Astrocyte (in vitro differentiated cells and primary cell): ENCODE measurements at regions not wholly inside any gene's neighbourhood (a gene's known extent, or its start where the extent isn't known, plus 50 kb on each side); places are given as distances from the start of the nearest gene placed in this dataset.

Experiments
- DNase-seq: peaks from one replicate; pipeline ENCODE4 v3.0.0-alpha.2; 2010; ENCODE audit warnings: low read depth
- FAIRE-seq: peaks from 2 replicates; lab custom pipeline; 2011; peaks lifted over from hg19 to GRCh38; lab: Jason Lieb, UNC
- H2AFZ ChIP-seq: 2 replicates; pipeline ENCODE4 v1.6.0; 2012; ENCODE audit warnings: low read depth, low read length, inconsistent platforms
- H3K27ac ChIP-seq: 2 replicates; pipeline ENCODE4 v1.5.1; 2011; ENCODE audit warnings: low read depth, low read length, inconsistent platforms
- H3K27me3 ChIP-seq: 2 replicates; pipeline ENCODE4 v1.6.0; 2011; ENCODE audit warnings: low read length, inconsistent platforms; ENCODE audit not compliant: insufficient read depth
- H3K36me3 ChIP-seq: 2 replicates; pipeline ENCODE4 v1.5.1; 2011; ENCODE audit warnings: low read length, inconsistent platforms; ENCODE audit not compliant: insufficient read depth
- H3K4me1 ChIP-seq: 2 replicates; pipeline ENCODE4 v1.5.1; 2011; ENCODE audit warnings: low read length, inconsistent platforms; ENCODE audit not compliant: insufficient read depth
- H3K4me2 ChIP-seq: 2 replicates; pipeline ENCODE4 v1.6.0; 2012; ENCODE audit warnings: low read length, inconsistent platforms
- H3K4me3 ChIP-seq: 2 replicates; pipeline ENCODE4 v1.5.1; 2011; ENCODE audit warnings: low read depth, mild to moderate bottlenecking, low read length, inconsistent platforms; ENCODE audit not compliant: insufficient read depth
- H3K79me2 ChIP-seq: 2 replicates; pipeline ENCODE4 v1.6.0; 2012; ENCODE audit warnings: mild to moderate bottlenecking, low read length, inconsistent platforms; ENCODE audit not compliant: insufficient read depth
- H3K9ac ChIP-seq: 2 replicates; pipeline ENCODE4 v1.6.0; 2012; ENCODE audit warnings: mild to moderate bottlenecking, low read length, inconsistent platforms
- H3K9me3 ChIP-seq: 2 replicates; pipeline ENCODE4 v1.5.1; 2012; ENCODE audit warnings: low read depth, mild to moderate bottlenecking, low read length, inconsistent platforms; ENCODE audit not compliant: insufficient read depth
- H4K20me1 ChIP-seq: 2 replicates; pipeline ENCODE4 v1.6.0; 2012; ENCODE audit warnings: low read length, inconsistent platforms; ENCODE audit not compliant: insufficient read depth
- H3K27ac Mint-ChIP-seq: one replicate; pipeline ENCODE4 v1.8.0; 2021; ENCODE audit warnings: mild to moderate bottlenecking, mixed read lengths; ENCODE audit not compliant: unreplicated experiment
- H3K27me3 Mint-ChIP-seq: one replicate; pipeline ENCODE4 v1.8.0; 2021; ENCODE audit warnings: low read depth, mixed read lengths; ENCODE audit not compliant: unreplicated experiment
- H3K36me3 Mint-ChIP-seq: one replicate; pipeline ENCODE4 v1.8.0; 2021; ENCODE audit warnings: low read depth, mixed read lengths; ENCODE audit not compliant: unreplicated experiment
- H3K4me1 Mint-ChIP-seq: one replicate; pipeline ENCODE4 v1.8.0; 2021; ENCODE audit warnings: low read depth, mixed read lengths; ENCODE audit not compliant: unreplicated experiment
- H3K4me3 Mint-ChIP-seq: one replicate; pipeline ENCODE4 v1.8.0; 2021; ENCODE audit warnings: mild to moderate bottlenecking, moderate library complexity, mixed read lengths; ENCODE audit not compliant: unreplicated experiment
- H3K9me3 Mint-ChIP-seq: one replicate; pipeline ENCODE4 v1.8.0; 2021; ENCODE audit warnings: mild to moderate bottlenecking, mixed read lengths; ENCODE audit not compliant: unreplicated experiment
- CTCF ChIP-seq: IDR thresholded peaks from 2 replicates; pipeline ENCODE4 v1.5.1; 2011; ENCODE audit warnings: low read depth, mild to moderate bottlenecking, inconsistent platforms, low read length, moderate library complexity; ENCODE audit not compliant: insufficient read depth
- EZH2 ChIP-seq: IDR thresholded peaks from 2 replicates; pipeline ENCODE4 v1.6.1; 2012; ENCODE audit warnings: mild to moderate bottlenecking, low read length, inconsistent platforms; ENCODE audit not compliant: insufficient read depth

DNA sequence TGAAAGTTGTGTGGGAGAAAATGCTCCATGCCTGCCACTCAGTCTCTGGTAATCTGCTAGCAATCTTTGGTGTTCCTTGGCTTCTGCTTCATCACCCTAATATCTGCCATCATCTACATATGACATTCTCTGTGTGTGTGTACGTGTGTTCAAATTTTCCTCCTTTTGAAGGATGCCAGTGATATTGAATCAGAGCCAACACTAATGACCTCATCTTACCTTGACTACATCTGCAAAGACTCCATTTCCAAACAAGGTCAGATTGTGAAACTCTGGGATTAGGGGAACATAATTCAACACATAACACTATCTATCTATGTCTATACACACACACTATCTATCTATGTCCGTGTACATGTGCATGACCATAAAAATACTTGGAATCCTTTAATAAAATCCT is 81.4 kb upstream of the IRS2 start:
- no peaks in the 10 kb centered on the region for H3K27me3 ChIP-seq
- H3K36me3 ChIP-seq: no peaks in the 10 kb centered on the region
- Mint-ChIP-seq H3K36me3 (no peaks in the 10 kb centered on the region), H3K27ac (peak overlapping the region; percentile 0), H3K9me3 (no peaks in the 10 kb centered on the region), H3K27me3 (peaks cover 2% of the 10 kb centered on the region), H3K4me3 (no peak overlapping the region), H3K4me1 (peaks cover 29% of the 10 kb centered on the region)
- TF ChIP-seq EZH2 (no peak), CTCF (no peak)
- no peak overlapping the region for H3K9ac ChIP-seq
- no peak overlapping the region for H2AFZ ChIP-seq
- no peak overlapping the region for H3K4me3 ChIP-seq
- no peaks in the 10 kb centered on the region for H4K20me1 ChIP-seq
- H3K79me2 ChIP-seq: no peaks in the 10 kb centered on the region
- H3K27ac ChIP-seq: no peak overlapping the region
- H3K9me3 ChIP-seq: no peaks in the 10 kb centered on the region
- no peak overlapping the region for H3K4me2 ChIP-seq
- DNase-seq: no peak
- peaks cover 5% of the 10 kb centered on the region for H3K4me1 ChIP-seq
- FAIRE-seq: no peak

DNA sequence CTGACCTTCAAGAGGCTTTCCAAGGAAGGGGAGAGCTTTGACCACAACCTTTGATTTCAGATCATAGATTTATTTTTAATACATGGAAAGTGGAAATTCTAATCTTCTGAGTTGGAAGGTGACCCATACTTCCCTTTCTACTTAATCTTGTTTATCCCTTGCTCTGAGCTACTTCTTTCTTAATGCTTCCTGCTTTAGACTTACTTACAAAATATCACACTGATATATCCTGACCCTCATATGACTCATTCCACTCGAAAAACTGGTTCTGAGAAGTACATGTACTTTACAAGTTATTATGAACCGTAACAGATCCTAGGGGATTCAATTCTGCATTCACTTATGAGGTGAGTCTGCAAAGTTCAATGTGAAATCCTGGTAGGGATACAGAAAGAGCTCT is 76.2 kb upstream of the IRS2 start:
- H3K4me3 ChIP-seq: no peak overlapping the region
- no peaks in the 10 kb centered on the region for H3K4me1 ChIP-seq
- H3K4me2 ChIP-seq: peak overlapping the region; percentile 1
- DNase-seq: peak; percentile 63
- no peak overlapping the region for H3K27ac ChIP-seq
- no peak overlapping the region for H3K9ac ChIP-seq
- Mint-ChIP-seq H3K9me3 (no peaks in the 10 kb centered on the region), H3K4me1 (peaks cover 18% of the 10 kb centered on the region), H3K36me3 (no peaks in the 10 kb centered on the region), H3K27ac (no peak overlapping the region), H3K4me3 (no peak overlapping the region), H3K27me3 (peaks cover 2% of the 10 kb centered on the region)
- no peak overlapping the region for H2AFZ ChIP-seq
- H3K36me3 ChIP-seq: no peaks in the 10 kb centered on the region
- H3K79me2 ChIP-seq: no peaks in the 10 kb centered on the region
- H3K9me3 ChIP-seq: no peaks in the 10 kb centered on the region
- no peak for FAIRE-seq
- no peak for TF ChIP-seq CTCF
- TF ChIP-seq EZH2: no peak
- H3K27me3 ChIP-seq: no peaks in the 10 kb centered on the region
- H4K20me1 ChIP-seq: no peaks in the 10 kb centered on the region

- FAIRE-seq: no peak
- no peak overlapping the region for H3K4me3 Mint-ChIP-seq
- DNase-seq: no peak
Observed at GRCh38 chr13:109859898-109860297, 73.5 kb upstream of the IRS2 start.

More at GRCh38 chr13:109859898-109860297, 73.5 kb upstream of the IRS2 start:
- Histone ChIP-seq H3K4me3 (no peak overlapping the region), H3K27me3 (no peaks in the 10 kb centered on the region), H3K27ac (no peak overlapping the region), H3K36me3 (no peaks in the 10 kb centered on the region), H2AFZ (no peak overlapping the region), H3K4me1 (no peaks in the 10 kb centered on the region), H4K20me1 (no peaks in the 10 kb centered on the region), H3K79me2 (no peaks in the 10 kb centered on the region), H3K9ac (no peak overlapping the region), H3K9me3 (no peaks in the 10 kb centered on the region), H3K4me2 (no peak overlapping the region)
- TF ChIP-seq CTCF (no peak), EZH2 (no peak)
- Mint-ChIP-seq H3K36me3 (no peaks in the 10 kb centered on the region), H3K27me3 (peaks cover 9% of the 10 kb centered on the region), H3K9me3 (no peaks in the 10 kb centered on the region), H3K4me1 (peaks cover 16% of the 10 kb centered on the region), H3K27ac (no peak overlapping the region)
